RWPE2 (cell line): ENCODE measurements at regions not wholly inside any gene's neighbourhood (a gene's known extent, or its start where the extent isn't known, plus 50 kb on each side); places are given as distances from the start of the nearest gene placed in this dataset.

Experiments used
- ATAC-seq: fragments of 200-7000 bp; cut with Tn5 transposase; 3 replicates; pipeline ENCODE4 v1.9.1; 2021; ENCODE audit warnings: low read depth
- DNase-seq: peaks from one replicate; pipeline ENCODE4 v3.0.0-alpha.2; 2020; ENCODE audit warnings: low spot score
- H3K27ac ChIP-seq: fragments of 450-650 bp; 2 replicates; pipeline ENCODE4 v1.5.1; 2017; ENCODE audit warnings: mild to moderate bottlenecking; ENCODE audit not compliant: poor library complexity, severe bottlenecking
- H3K27me3 ChIP-seq: fragments of 250-450 bp; sonication (Bioruptor Pico); 2 replicates; pipeline ENCODE4 v1.5.1; 2021; ENCODE audit warnings: mild to moderate bottlenecking, moderate library complexity; ENCODE audit not compliant: insufficient read depth, poor library complexity, severe bottlenecking
- H3K36me3 ChIP-seq: fragments of 250-450 bp; sonication (Bioruptor Pico); 2 replicates; pipeline ENCODE4 v1.5.1; 2020; ENCODE audit warnings: low read depth, mild to moderate bottlenecking, moderate library complexity
- H3K4me1 ChIP-seq: fragments of 250-450 bp; sonication (Bioruptor Pico); 2 replicates; pipeline ENCODE4 v1.5.1; 2021; ENCODE audit warnings: mild to moderate bottlenecking, moderate library complexity; ENCODE audit not compliant: insufficient read depth, poor library complexity, severe bottlenecking
- H3K4me3 ChIP-seq: fragments of 250-450 bp; sonication (Bioruptor Pico); 2 replicates; pipeline ENCODE4 v1.5.1; 2021; ENCODE audit warnings: mild to moderate bottlenecking, moderate library complexity; ENCODE audit not compliant: severe bottlenecking
- H3K9me3 ChIP-seq: fragments of 250-450 bp; sonication (Bioruptor Pico); 2 replicates; pipeline ENCODE4 v1.5.1; 2021; ENCODE audit warnings: mild to moderate bottlenecking, moderate library complexity; ENCODE audit not compliant: severe bottlenecking
- CTCF ChIP-seq: fragments of 450-650 bp; IDR thresholded peaks from one replicate; pipeline ENCODE4 v1.5.1; 2017; ENCODE audit warnings: mild to moderate bottlenecking, moderate library complexity; ENCODE audit not compliant: poor library complexity, severe bottlenecking

GRCh38 chr6:98020222-98020621 is 737.2 kb upstream of the MMS22L start:
- H3K9me3 ChIP-seq: no peaks in the 10 kb centered on the region
- TF ChIP-seq CTCF: no peak
- H3K4me1 ChIP-seq: no peaks in the 10 kb centered on the region
- no peaks in the 10 kb centered on the region for H3K36me3 ChIP-seq
- ATAC-seq (no peak), DNase-seq (no peak)
- H3K27me3 ChIP-seq: peaks cover 13% of the 10 kb centered on the region
- H3K27ac ChIP-seq: no peak overlapping the region
- no peak overlapping the region for H3K4me3 ChIP-seq

GRCh38 chr6:98024359-98024758 is 741.3 kb upstream of the MMS22L start:
- H3K4me1 ChIP-seq: no peaks in the 10 kb centered on the region
- H3K27me3 ChIP-seq: peaks cover 8% of the 10 kb centered on the region
- no peaks in the 10 kb centered on the region for H3K36me3 ChIP-seq
- DNase-seq: no peak
- no peak for ATAC-seq
- no peak overlapping the region for H3K27ac ChIP-seq
- H3K4me3 ChIP-seq: no peak overlapping the region
- H3K9me3 ChIP-seq: no peaks in the 10 kb centered on the region
- TF ChIP-seq CTCF: no peak

- DNase-seq (no peak), ATAC-seq (no peak)
- H3K36me3 ChIP-seq: no peaks in the 10 kb centered on the region
- no peaks in the 10 kb centered on the region for H3K4me1 ChIP-seq
- no peak overlapping the region for H3K27ac ChIP-seq
- H3K4me3 ChIP-seq: no peak overlapping the region
- no peaks in the 10 kb centered on the region for H3K27me3 ChIP-seq
- TF ChIP-seq CTCF: no peak
- H3K9me3 ChIP-seq: no peaks in the 10 kb centered on the region
Measured at GRCh38 chr6:98027898-98028297, 744.9 kb upstream of the MMS22L start.

- TF ChIP-seq CTCF: no peak
- ATAC-seq: no peak
- H3K27ac ChIP-seq: no peak overlapping the region
- no peak for DNase-seq
- H3K4me3 ChIP-seq: no peak overlapping the region
- peaks cover 28% of the 10 kb centered on the region for H3K27me3 ChIP-seq
- H3K36me3 ChIP-seq: no peaks in the 10 kb centered on the region
- no peaks in the 10 kb centered on the region for H3K4me1 ChIP-seq
- no peaks in the 10 kb centered on the region for H3K9me3 ChIP-seq
Measured at GRCh38 chr6:98033617-98034016, 750.6 kb upstream of the MMS22L start.

- no peak for TF ChIP-seq CTCF
- Histone ChIP-seq H3K4me1 (no peaks in the 10 kb centered on the region), H3K27ac (no peak overlapping the region), H3K4me3 (no peak overlapping the region), H3K9me3 (no peaks in the 10 kb centered on the region), H3K27me3 (peaks cover 57% of the 10 kb centered on the region), H3K36me3 (no peaks in the 10 kb centered on the region)
- no peak for DNase-seq
- no peak for ATAC-seq
Measured at GRCh38 chr6:98036344-98036923, 753.4 kb upstream of the MMS22L start.
